ENCODE measurements at regions not wholly inside any gene's neighbourhood (a gene's known extent, or its start where the extent isn't known, plus 50 kb on each side); places are given as distances from the start of the nearest gene placed in this dataset.

DNA sequence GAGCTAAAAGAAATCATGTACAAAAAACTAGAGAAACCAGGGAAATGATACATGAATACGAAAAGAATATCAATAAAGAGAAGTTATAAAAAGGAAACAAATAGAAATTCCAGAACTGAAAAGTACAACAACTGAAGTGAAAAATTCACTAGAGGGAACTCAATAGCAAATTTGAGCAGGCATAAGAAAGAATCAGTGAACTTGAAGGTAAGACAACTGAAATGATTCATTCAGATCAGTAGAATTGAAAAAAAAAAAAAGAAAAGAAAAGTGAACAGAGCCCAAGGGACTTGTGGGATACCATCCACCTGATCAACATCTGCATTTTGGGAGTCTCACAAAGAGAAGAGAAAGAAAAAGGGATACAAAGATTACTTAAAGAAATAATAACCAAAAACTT lies 78.3 kb downstream of the HHEX start:
- Histone ChIP-seq H3K4me1 (no peaks in the 10 kb centered on the region), H3K4me3 (no peak overlapping the region), H3K27ac (no peak overlapping the region), H3K9me3 (no peaks in the 10 kb centered on the region), H3K27me3 (no peaks in the 10 kb centered on the region), H3K36me3 (no peaks in the 10 kb centered on the region)
- 88 to 89% methylated on average over 1 of the region's 1 CpG for WGBS, 2 donors
- no peak for DNase-seq
- TF ChIP-seq, protein P1, sequence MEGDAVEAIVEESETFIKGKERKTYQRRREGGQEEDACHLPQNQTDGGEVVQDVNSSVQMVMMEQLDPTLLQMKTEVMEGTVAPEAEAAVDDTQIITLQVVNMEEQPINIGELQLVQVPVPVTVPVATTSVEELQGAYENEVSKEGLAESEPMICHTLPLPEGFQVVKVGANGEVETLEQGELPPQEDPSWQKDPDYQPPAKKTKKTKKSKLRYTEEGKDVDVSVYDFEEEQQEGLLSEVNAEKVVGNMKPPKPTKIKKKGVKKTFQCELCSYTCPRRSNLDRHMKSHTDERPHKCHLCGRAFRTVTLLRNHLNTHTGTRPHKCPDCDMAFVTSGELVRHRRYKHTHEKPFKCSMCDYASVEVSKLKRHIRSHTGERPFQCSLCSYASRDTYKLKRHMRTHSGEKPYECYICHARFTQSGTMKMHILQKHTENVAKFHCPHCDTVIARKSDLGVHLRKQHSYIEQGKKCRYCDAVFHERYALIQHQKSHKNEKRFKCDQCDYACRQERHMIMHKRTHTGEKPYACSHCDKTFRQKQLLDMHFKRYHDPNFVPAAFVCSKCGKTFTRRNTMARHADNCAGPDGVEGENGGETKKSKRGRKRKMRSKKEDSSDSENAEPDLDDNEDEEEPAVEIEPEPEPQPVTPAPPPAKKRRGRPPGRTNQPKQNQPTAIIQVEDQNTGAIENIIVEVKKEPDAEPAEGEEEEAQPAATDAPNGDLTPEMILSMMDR (IDR thresholded peaks at IDR 0.05): no peak
- TF ChIP-seq POLR2A (IDR thresholded peaks at IDR 0.05): no peak
- intact Hi-C loops (cut with DNase I): no loop called here

DNA sequence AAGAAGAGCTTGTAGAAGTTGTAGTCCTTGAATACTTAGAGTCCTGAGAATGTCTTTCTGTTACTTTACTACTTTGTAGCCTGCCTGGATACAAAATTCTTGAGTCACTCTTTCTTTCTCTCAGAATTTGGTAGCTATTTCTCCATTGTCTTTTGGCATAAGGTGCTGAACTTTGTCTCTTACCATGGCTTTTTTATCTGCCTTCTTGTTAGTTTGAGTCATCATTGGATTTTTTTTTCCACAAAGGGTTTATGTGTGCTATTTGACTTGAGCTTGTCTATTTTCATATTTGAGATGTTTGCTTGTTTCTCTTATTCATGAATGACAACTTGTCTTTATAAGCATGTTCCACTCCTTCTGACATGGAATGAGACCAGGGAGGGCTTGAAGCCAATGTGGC lies 74.5 kb upstream of the EXOC6 start:
- TF ChIP-seq, protein P1 (IDR thresholded peaks at IDR 0.05): no peak
- intact Hi-C loops (cut with DNase I): no loop called here
- DNase-seq: no peak
- Histone ChIP-seq H3K9me3 (no peaks in the 10 kb centered on the region), H3K4me1 (no peaks in the 10 kb centered on the region), H3K27ac (no peak overlapping the region), H3K36me3 (no peaks in the 10 kb centered on the region), H3K27me3 (no peaks in the 10 kb centered on the region), H3K4me3 (no peak overlapping the region)

DNA sequence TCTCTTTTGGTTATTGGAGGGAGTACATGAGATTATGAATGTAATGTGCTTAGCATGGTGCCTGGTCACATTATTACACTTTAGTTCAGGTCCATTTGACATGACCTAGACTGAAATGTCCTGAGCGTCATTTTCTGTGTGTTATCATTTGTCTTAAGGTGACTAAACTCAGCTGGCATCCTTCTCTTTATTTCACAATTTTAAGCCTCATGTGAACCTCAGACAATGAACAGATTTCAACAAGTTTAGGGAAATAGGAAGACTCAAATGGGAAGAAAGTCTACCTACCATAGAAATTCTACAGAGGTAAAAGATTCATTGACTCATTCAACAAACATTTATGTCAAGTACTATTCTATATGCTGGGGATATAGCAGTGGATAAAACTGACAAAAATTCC lies 70.2 kb upstream of the EXOC6 start:
- 53 to 64% methylated on average over 1 of the region's 1 CpG for WGBS, 2 donors
- intact Hi-C loops (cut with DNase I): no loop called here
- Histone ChIP-seq H3K36me3 (no peaks in the 10 kb centered on the region), H3K9me3 (no peaks in the 10 kb centered on the region), H3K4me3 (no peak overlapping the region), H3K27ac (no peak overlapping the region), H3K4me1 (no peaks in the 10 kb centered on the region), H3K27me3 (peaks cover 0 to 5% (median 0%) of the 10 kb centered on the region in 4 donors)
- TF ChIP-seq, protein P1 (IDR thresholded peaks at IDR 0.05): no peak
- no peak for TF ChIP-seq POLR2A (IDR thresholded peaks at IDR 0.05)
- no peak for DNase-seq

DNA sequence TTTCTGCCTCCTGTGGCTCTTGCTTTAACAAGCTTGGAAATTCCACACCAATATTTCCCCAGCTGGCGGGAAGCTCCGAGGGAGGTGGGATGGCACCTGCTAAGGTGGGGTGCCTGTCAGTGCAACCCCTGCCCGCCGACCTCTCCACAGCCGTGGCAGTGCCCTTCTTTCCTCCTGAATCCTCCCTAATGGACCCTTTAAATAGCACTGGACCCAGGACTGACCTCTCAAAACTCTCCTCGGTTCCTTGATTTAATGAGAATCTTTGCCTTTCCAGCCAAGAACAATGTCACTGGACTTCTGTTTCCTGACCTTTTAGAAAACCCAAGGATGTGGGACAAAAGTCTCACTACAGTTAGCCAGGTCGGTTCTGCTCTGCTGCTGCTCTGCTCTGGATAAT lies 63.2 kb upstream of the EXOC6 start:
- H3K36me3 ChIP-seq: no peaks in the 10 kb centered on the region
- no peak overlapping the region for H3K27ac ChIP-seq
- TF ChIP-seq POLR2A (IDR thresholded peaks at IDR 0.05): no peak
- TF ChIP-seq, protein P1 (IDR thresholded peaks at IDR 0.05): no peak
- peaks cover 0 to 7% (median 0%) of the 10 kb centered on the region in 3 donors for H3K4me1 ChIP-seq
- intact Hi-C loops (cut with DNase I): no loop called here
- WGBS, 2 donors: 46 to 71% methylated on average over 6 to 7 of the region's 7 CpGs
- no peaks in the 10 kb centered on the region for H3K9me3 ChIP-seq
- no peak for DNase-seq
- H3K27me3 ChIP-seq: peaks cover 0 to 21% (median 0%) of the 10 kb centered on the region in 4 donors
- H3K4me3 ChIP-seq: no peak overlapping the region

DNA sequence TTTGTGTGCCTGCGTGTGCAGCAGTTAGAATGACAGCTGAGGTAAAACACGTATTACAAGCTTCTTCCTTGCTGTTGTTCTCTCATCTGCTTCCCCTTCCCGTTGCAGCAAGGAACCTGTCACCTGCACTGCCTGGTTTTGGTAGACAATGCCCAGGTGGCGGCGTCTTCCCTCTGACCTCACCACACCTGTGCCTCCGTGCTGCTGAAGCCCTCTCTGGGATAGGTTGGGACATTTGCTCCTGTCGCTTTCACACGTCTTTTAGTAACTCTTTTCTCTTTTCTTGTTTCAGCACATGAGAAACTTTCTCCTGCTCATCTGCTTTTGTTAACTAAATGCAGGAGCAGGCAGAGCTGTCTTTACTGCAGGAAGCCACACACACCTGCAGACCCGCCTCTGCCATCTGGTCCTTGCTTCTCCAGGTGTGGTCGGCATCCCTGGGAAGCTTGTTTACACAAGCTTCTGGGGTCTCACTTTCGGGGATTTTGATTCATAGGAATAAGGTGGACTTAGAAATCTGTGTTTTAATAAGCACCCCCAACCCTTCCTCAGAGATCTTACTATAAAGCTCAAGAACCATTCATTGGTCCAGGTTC lies 60.7 kb upstream of the EXOC6 start:
- TF ChIP-seq, protein P1 (IDR thresholded peaks at IDR 0.05): no peak
- TF ChIP-seq POLR2A (IDR thresholded peaks at IDR 0.05): no peak
- Histone ChIP-seq H3K9me3 (no peaks in the 10 kb centered on the region), H3K27ac (no peak overlapping the region), H3K27me3 (peaks cover 0 to 24% (median 0%) of the 10 kb centered on the region in 4 donors), H3K4me3 (no peak overlapping the region), H3K36me3 (no peaks in the 10 kb centered on the region), H3K4me1 (peaks cover 0 to 8% (median 0%) of the 10 kb centered on the region in 3 donors)
- intact Hi-C loops (cut with DNase I): no loop called here
- WGBS, 2 donors: 42 to 56% methylated on average over 10 to 11 of the region's 11 CpGs
- no peak for DNase-seq
